ENCODE measurements at regions not wholly inside any gene's neighbourhood (a gene's known extent, or its start where the extent isn't known, plus 50 kb on each side); places are given as distances from the start of the nearest gene placed in this dataset.
"Not testable (repeated sequence)": the region's sequence is repeated elsewhere in the genome, so short reads cannot be mapped to it uniquely, and the experiment has no call there.

DNA sequence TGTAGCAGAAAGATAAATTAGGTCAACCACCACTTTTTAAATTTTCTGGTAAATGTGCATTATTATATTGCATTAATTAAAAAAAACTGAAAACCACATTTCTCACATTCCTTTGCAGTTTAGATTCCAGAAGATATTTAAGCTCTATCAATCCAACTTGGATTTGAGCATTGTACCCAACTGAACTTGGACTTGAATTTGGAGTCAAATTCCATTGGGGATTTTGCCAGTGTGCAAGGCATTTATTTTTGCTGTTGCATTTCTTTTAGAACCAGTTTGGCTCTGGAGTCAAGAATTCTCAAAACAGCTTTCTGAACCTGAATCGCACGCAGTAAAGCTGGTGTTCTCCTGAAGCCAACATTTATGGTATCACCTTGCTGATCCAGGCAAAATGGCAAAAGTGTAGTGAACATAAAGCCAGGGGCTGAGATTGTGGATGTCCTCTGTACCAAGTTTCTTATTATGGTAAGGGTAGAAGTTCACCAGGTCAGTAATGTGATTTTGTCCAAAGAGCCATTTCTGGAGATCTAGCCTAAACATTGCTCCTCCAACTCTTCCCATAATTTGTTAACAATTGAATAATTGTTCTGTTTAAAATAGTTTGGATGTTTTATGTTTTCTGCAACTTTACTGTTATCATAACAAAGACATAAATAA lies 890.9 kb downstream of the LRRIQ3 start:
- DNase-seq = no peak
- H3K27ac ChIP-seq = no peak overlapping the region
- TF ChIP-seq, protein P1, sequence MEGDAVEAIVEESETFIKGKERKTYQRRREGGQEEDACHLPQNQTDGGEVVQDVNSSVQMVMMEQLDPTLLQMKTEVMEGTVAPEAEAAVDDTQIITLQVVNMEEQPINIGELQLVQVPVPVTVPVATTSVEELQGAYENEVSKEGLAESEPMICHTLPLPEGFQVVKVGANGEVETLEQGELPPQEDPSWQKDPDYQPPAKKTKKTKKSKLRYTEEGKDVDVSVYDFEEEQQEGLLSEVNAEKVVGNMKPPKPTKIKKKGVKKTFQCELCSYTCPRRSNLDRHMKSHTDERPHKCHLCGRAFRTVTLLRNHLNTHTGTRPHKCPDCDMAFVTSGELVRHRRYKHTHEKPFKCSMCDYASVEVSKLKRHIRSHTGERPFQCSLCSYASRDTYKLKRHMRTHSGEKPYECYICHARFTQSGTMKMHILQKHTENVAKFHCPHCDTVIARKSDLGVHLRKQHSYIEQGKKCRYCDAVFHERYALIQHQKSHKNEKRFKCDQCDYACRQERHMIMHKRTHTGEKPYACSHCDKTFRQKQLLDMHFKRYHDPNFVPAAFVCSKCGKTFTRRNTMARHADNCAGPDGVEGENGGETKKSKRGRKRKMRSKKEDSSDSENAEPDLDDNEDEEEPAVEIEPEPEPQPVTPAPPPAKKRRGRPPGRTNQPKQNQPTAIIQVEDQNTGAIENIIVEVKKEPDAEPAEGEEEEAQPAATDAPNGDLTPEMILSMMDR (IDR thresholded peaks at IDR 0.05; ENCODE audit: low read depth, low read length, missing control alignments) = no peak
- no peaks in the 10 kb centered on the region for H3K36me3 ChIP-seq (replicated peaks)
- in situ Hi-C loops (cut with HindIII; ENCODE audit: low pct_ligation_motif_present, low sequenced_read_pairs) = no loop called here
- H3K27me3 ChIP-seq (replicated peaks) = no peaks in the 10 kb centered on the region
- no peak overlapping the region for H3K4me3 ChIP-seq (ENCODE audit: low read depth, low read length)

DNA sequence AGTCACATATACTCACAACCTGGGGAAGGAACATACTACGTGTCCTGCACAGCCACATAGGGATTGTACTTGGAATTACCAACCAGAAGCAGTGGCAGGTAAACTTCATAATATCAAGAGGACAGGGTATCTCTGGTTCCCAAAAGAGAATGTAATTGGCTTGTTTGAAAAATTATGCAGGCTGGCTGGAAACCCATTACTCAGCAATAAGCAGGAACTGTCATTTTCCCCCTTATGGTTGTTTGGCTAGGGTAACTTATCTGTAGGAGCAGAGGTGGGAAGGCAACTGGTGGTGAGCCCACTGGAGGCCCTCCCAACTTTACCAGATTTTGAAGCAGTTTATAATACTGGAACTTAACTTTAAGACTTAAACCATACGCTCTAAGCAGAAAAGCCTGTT lies 924.1 kb downstream of the LRRIQ3 start:
- Histone ChIP-seq H3K36me3 (replicated peaks) (no peaks in the 10 kb centered on the region), H3K27ac (no peak overlapping the region), H3K27me3 (replicated peaks) (no peaks in the 10 kb centered on the region), H3K4me3 (ENCODE audit: low read depth, low read length) (no peak overlapping the region)
- TF ChIP-seq, protein P1 (IDR thresholded peaks at IDR 0.05; ENCODE audit: low read depth, low read length, missing control alignments) = no peak
- DNase-seq = no peak
- in situ Hi-C loops (cut with HindIII; ENCODE audit: low pct_ligation_motif_present, low sequenced_read_pairs) = no loop called here

DNA sequence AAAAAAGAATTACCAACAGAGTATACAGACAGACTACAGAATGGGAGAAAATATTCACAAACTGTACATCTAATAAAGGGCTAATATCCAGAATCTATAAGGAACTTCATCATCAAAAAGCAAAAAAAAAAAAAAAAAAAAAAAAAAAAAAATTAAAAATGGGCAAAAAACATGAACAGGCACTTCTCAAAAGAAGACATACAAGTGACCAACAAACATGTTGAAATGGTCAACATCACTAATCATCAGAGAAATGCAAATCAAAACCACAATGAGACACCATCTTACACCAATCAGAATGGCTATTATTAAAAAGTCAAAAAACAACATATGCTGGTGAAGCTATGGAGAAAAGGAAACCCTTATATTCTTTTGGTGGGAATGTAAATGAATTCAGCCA lies 952.8 kb downstream of the LRRIQ3 start:
- H3K4me3 ChIP-seq (ENCODE audit: low read depth, low read length); H3K36me3 ChIP-seq (replicated peaks); in situ Hi-C loops (cut with HindIII; ENCODE audit: low pct_ligation_motif_present, low sequenced_read_pairs); H3K27ac ChIP-seq; H3K27me3 ChIP-seq (replicated peaks); DNase-seq: not testable (repeated sequence)

DNA sequence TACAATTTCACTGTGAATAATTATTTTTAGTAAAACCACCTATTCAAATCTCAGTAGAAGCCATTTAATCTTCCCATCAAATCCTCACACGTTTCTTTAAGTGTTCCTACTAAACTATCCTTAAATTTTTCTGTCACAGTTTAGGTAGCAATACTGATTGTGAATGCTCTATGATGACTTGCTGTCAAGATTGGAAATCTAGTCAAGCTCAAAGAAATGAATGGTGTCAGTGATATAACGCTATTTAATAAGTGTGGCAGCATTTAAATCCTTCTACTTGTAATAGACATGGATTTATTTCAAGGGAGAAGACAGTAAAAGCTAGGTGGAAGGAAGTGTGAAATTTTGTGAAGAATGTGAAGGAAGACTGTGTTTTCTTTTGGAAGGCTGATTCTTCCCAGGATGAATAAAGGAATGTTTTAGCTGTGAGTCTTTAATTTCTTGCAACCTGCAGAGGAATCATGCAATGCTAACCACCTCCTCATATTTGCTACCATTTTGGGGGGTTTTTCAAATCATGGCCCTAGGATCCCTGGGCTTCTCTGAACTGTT lies 936.7 kb upstream of the NEGR1 start:
- no peaks in the 10 kb centered on the region for H3K27me3 ChIP-seq (replicated peaks)
- DNase-seq = no peak
- H3K36me3 ChIP-seq (replicated peaks) = no peaks in the 10 kb centered on the region
- TF ChIP-seq, protein P1 (IDR thresholded peaks at IDR 0.05; ENCODE audit: low read depth, low read length, missing control alignments) = no peak
- H3K27ac ChIP-seq = no peak overlapping the region
- in situ Hi-C loops (cut with HindIII; ENCODE audit: low pct_ligation_motif_present, low sequenced_read_pairs) = no loop called here
- no peak overlapping the region for H3K4me3 ChIP-seq (ENCODE audit: low read depth, low read length)

DNA sequence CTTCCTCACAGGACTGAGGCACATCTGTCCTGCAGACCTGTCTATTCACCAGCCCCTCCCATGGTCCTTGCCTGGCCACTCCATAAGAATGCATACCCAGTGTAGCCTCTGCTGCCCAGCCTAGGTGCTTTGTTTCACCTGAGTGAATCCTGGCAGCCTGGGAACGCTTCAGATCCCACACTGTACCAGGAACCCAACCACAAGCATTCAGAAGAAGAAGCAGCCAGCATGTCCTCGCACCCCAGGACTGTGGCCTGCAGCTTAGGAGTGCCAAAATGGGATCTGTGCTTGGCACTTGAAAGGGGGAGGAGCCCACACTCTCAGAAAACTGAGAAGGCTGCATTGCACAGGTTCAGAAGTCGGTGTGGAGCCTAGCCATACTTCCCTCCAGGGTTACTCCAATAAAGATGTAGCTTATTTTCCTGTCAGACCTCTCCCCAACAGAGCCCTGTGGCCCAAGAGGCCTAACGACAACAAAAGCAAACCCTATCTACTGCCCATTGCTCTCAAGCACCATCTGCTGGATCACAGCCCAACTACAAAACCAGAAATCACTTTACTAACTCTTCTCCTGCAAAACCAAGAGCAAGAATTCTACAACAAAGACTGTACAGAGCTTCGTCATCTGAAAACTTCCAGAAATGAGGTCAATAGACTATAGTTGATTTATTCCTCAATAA lies 923.1 kb upstream of the NEGR1 start:
- Histone ChIP-seq H3K27ac (no peak overlapping the region), H3K4me3 (ENCODE audit: low read depth, low read length) (no peak overlapping the region), H3K27me3 (replicated peaks) (no peaks in the 10 kb centered on the region), H3K36me3 (replicated peaks) (no peaks in the 10 kb centered on the region)
- no peak for DNase-seq
- in situ Hi-C loops (cut with HindIII; ENCODE audit: low pct_ligation_motif_present, low sequenced_read_pairs) = no loop called here
- TF ChIP-seq, protein P1 (IDR thresholded peaks at IDR 0.05; ENCODE audit: low read depth, low read length, missing control alignments) = no peak

DNA sequence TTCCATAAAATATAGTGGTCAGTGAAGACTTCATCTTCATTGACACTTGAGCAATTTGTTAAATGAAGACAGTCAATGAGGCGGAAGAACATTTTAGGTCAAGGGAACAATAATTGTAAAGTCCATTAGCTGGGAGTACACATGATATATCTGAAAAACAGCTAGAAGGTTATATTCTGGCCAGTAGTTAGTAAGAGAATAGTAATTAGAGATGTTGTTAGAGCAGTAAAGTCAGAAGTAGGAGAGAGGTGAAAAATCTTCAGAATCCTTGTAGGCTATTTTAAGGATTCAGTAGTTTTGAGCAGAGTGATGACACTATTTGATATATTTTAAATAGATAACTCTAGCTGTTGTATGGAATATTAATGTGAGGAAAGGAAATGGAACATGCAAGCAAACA lies 915.6 kb upstream of the NEGR1 start:
- in situ Hi-C loops (cut with HindIII; ENCODE audit: low pct_ligation_motif_present, low sequenced_read_pairs) = no loop called here
- Histone ChIP-seq H3K4me3 (ENCODE audit: low read depth, low read length) (no peak overlapping the region), H3K36me3 (replicated peaks) (no peaks in the 10 kb centered on the region), H3K27me3 (replicated peaks) (no peaks in the 10 kb centered on the region), H3K27ac (no peak overlapping the region)
- TF ChIP-seq, protein P1 (IDR thresholded peaks at IDR 0.05; ENCODE audit: low read depth, low read length, missing control alignments) = no peak
- DNase-seq = no peak
